ENCODE measurements at regions not wholly inside any gene's neighbourhood (a gene's known extent, or its start where the extent isn't known, plus 50 kb on each side); places are given as distances from the start of the nearest gene placed in this dataset.

DNA sequence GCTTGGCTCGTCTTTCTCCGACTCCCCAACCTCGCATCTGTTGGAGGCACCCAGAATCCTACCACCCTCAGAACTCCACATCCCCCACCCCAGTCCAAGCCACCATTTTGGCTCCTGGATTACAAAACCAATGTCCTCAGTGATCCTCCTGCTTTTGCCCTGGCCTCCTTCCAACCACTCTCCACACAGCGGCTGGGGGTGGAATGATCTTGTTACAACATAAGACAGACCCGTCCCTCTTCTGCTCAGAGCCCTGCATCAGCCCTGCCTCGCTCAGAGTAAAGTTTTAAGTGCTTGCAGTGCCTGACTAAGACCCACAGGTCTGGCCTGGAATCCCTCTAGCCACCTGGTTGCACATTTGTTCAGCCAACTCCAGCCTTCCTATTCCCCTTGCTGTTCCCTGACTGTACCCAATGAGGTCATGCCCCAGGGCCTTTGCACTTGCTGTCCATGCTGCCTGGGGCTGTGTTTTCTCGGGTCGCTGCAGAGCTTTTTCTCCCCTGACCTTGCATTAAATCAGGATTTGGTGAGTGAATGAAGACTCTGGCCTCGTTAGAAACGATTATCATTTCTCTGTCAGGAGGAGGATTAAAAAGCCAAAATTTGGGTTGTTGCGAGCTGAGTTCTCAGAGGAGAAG lies 67.3 kb downstream of the IGF2 start:
- in situ Hi-C loops (cut with HindIII; ENCODE audit: low pct_ligation_motif_present, low sequenced_read_pairs), result no loop called here

More for the DNA sequence above, 67.3 kb downstream of the IGF2 start:
- Histone ChIP-seq H3K4me3 (ENCODE audit: low read depth, low read length) (no peak overlapping the region), H3K27me3 (replicated peaks) (peaks cover 2% of the 10 kb centered on the region), H3K27ac (no peak overlapping the region), H3K36me3 (replicated peaks) (no peaks in the 10 kb centered on the region)
- TF ChIP-seq, protein P1, sequence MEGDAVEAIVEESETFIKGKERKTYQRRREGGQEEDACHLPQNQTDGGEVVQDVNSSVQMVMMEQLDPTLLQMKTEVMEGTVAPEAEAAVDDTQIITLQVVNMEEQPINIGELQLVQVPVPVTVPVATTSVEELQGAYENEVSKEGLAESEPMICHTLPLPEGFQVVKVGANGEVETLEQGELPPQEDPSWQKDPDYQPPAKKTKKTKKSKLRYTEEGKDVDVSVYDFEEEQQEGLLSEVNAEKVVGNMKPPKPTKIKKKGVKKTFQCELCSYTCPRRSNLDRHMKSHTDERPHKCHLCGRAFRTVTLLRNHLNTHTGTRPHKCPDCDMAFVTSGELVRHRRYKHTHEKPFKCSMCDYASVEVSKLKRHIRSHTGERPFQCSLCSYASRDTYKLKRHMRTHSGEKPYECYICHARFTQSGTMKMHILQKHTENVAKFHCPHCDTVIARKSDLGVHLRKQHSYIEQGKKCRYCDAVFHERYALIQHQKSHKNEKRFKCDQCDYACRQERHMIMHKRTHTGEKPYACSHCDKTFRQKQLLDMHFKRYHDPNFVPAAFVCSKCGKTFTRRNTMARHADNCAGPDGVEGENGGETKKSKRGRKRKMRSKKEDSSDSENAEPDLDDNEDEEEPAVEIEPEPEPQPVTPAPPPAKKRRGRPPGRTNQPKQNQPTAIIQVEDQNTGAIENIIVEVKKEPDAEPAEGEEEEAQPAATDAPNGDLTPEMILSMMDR (IDR thresholded peaks at IDR 0.05; ENCODE audit: low read depth, low read length, missing control alignments), result no peak
- no peak for DNase-seq

All from brain microvascular endothelial cell (primary cell).